NCI-H1930 (cell line): ENCODE measurements at regions not wholly inside any gene's neighbourhood (a gene's known extent, or its start where the extent isn't known, plus 50 kb on each side); places are given as distances from the start of the nearest gene placed in this dataset.
"Not testable (repeated sequence)": the region's sequence is repeated elsewhere in the genome, so short reads cannot be mapped to it uniquely, and the experiment has no call there.

Experiments used
- DNase-seq, 2 experiments: peaks; one replicate each; lab custom pipeline; 2025; lab: John Stamatoyannopoulos, UW

- DNase-seq: no peak
Observed at GRCh38 chr22:27250886-27251285, 550.7 kb downstream of the MN1 start.

GRCh38 chr22:27251563-27251962 is 550.0 kb downstream of the MN1 start:
- no peak for DNase-seq

- DNase-seq: no peak
Observed at GRCh38 chr22:27252282-27253049, 549.1 kb downstream of the MN1 start.

- DNase-seq: no peak
Observed at GRCh38 chr22:27253108-27253902, 548.3 kb downstream of the MN1 start.

GRCh38 chr22:27254063-27254462 is 547.5 kb downstream of the MN1 start:
- not testable (repeated sequence) for DNase-seq

- no peak for DNase-seq
Observed at GRCh38 chr22:27255580-27255979, 546.0 kb downstream of the MN1 start.

- DNase-seq: no peak
Observed at GRCh38 chr22:27257987-27258386, 543.6 kb downstream of the MN1 start.

GRCh38 chr22:27258616-27259172 is 542.9 kb downstream of the MN1 start:
- DNase-seq: no peak

GRCh38 chr22:27259433-27259832 is 542.1 kb downstream of the MN1 start:
- no peak for DNase-seq

- no peak for DNase-seq
Observed at GRCh38 chr22:27260087-27260698, 541.4 kb downstream of the MN1 start.

GRCh38 chr22:27262361-27262760 is 539.2 kb downstream of the MN1 start:
- DNase-seq: no peak

GRCh38 chr22:27264184-27264583 is 537.4 kb downstream of the MN1 start:
- DNase-seq: no peak

GRCh38 chr22:27267145-27267544 is 534.4 kb downstream of the MN1 start:
- DNase-seq: no peak

GRCh38 chr22:27269751-27270543 is 531.6 kb downstream of the MN1 start:
- DNase-seq: no peak

GRCh38 chr22:27270818-27271510 is 530.6 kb downstream of the MN1 start:
- DNase-seq: no peak

GRCh38 chr22:27273436-27273835 is 528.1 kb downstream of the MN1 start:
- DNase-seq: no peak

- no peak for DNase-seq
Observed at GRCh38 chr22:27273853-27274252, 527.7 kb downstream of the MN1 start.

- no peak for DNase-seq
Observed at GRCh38 chr22:27274770-27275449, 526.6 kb downstream of the MN1 start.

GRCh38 chr22:27278946-27279345 is 522.6 kb downstream of the MN1 start:
- no peak for DNase-seq

GRCh38 chr22:27283240-27283639 is 518.3 kb downstream of the MN1 start:
- no peak for DNase-seq

GRCh38 chr22:27283714-27284113 is 517.8 kb downstream of the MN1 start:
- DNase-seq: no peak
